Osteoblast (primary cell): ENCODE measurements at regions not wholly inside any gene's neighbourhood (a gene's known extent, or its start where the extent isn't known, plus 50 kb on each side); places are given as distances from the start of the nearest gene placed in this dataset.

ENCODE experiments used
- DNase-seq: peaks from one replicate; pipeline ENCODE4 v3.0.0; 2011; ENCODE audit warnings: low spot score, mixed read lengths; ENCODE audit not compliant: insufficient read length; ENCODE audit errors: missing footprints
- H2AFZ ChIP-seq: 2 replicates; pipeline ENCODE4 v1.6.0; 2011; ENCODE audit warnings: mild to moderate bottlenecking, low read length
- H3K27ac ChIP-seq: 2 replicates; pipeline ENCODE4 v1.5.1; 2011; ENCODE audit warnings: mild to moderate bottlenecking, low read depth, low read length, moderate library complexity
- H3K27me3 ChIP-seq: 2 replicates; pipeline ENCODE4 v1.6.0; 2012; ENCODE audit warnings: mild to moderate bottlenecking, control low read depth, inconsistent platforms, low read length, moderate library complexity; ENCODE audit not compliant: insufficient read depth
- H3K36me3 ChIP-seq: 2 replicates; pipeline ENCODE4 v1.5.1; 2011; ENCODE audit warnings: mild to moderate bottlenecking, low read length, control low read depth, moderate library complexity; ENCODE audit not compliant: insufficient read depth
- H3K4me1 ChIP-seq: 2 replicates; pipeline ENCODE4 v1.5.1; 2011; ENCODE audit warnings: mild to moderate bottlenecking, low read length, control low read depth, moderate library complexity; ENCODE audit not compliant: insufficient read depth
- H3K4me2 ChIP-seq: 2 replicates; pipeline ENCODE4 v1.6.0; 2011; ENCODE audit warnings: mild to moderate bottlenecking, low read length; ENCODE audit not compliant: insufficient read depth
- H3K4me3 ChIP-seq: fragments of 200-600 bp; sonication (generic); 3 replicates; pipeline ENCODE4 v1.5.1; 2012; ENCODE audit warnings: mild to moderate bottlenecking, low read length, inconsistent platforms; ENCODE audit not compliant: insufficient read depth
- H3K79me2 ChIP-seq: 2 replicates; pipeline ENCODE4 v1.6.0; 2012; ENCODE audit warnings: mild to moderate bottlenecking, low read length, control low read depth, inconsistent platforms; ENCODE audit not compliant: insufficient read depth
- H3K9me3 ChIP-seq: 2 replicates; pipeline ENCODE4 v1.5.1; 2011; ENCODE audit warnings: low read depth, low read length, control low read depth
- H4K20me1 ChIP-seq: 2 replicates; pipeline ENCODE4 v1.6.0; 2012; ENCODE audit warnings: mild to moderate bottlenecking, low read length, control low read depth; ENCODE audit not compliant: insufficient read depth
- CTCF ChIP-seq: IDR thresholded peaks from 2 replicates; pipeline ENCODE4 v1.5.1; 2011; ENCODE audit warnings: mild to moderate bottlenecking, low read depth, low read length, moderate library complexity; ENCODE audit errors: extremely low read depth

GRCh38 chr11:32183512-32183911 lies 92.6 kb downstream of the RCN1 start:
- Histone ChIP-seq H4K20me1 (no peaks in the 10 kb centered on the region), H3K27ac (no peak overlapping the region), H3K4me1 (no peaks in the 10 kb centered on the region), H3K79me2 (no peaks in the 10 kb centered on the region), H3K4me2 (no peak overlapping the region), H3K36me3 (no peaks in the 10 kb centered on the region), H3K4me3 (no peak overlapping the region), H3K27me3 (peaks cover 42% of the 10 kb centered on the region), H3K9me3 (no peaks in the 10 kb centered on the region), H2AFZ (no peak overlapping the region)
- no peak for TF ChIP-seq CTCF
- DNase-seq, result no peak

- Histone ChIP-seq H3K4me3 (no peak overlapping the region), H2AFZ (no peak overlapping the region), H3K9me3 (no peaks in the 10 kb centered on the region), H3K36me3 (no peaks in the 10 kb centered on the region), H3K4me1 (no peaks in the 10 kb centered on the region), H3K4me2 (no peak overlapping the region), H3K27ac (no peak overlapping the region), H3K79me2 (no peaks in the 10 kb centered on the region), H4K20me1 (no peaks in the 10 kb centered on the region), H3K27me3 (peaks cover 36% of the 10 kb centered on the region)
- no peak for TF ChIP-seq CTCF
- no peak for DNase-seq
Observed at GRCh38 chr11:32184041-32184722, 93.3 kb downstream of the RCN1 start.

GRCh38 chr11:32184723-32185376 lies 94.0 kb downstream of the RCN1 start:
- DNase-seq, result no peak
- Histone ChIP-seq H3K27me3 (peaks cover 33% of the 10 kb centered on the region), H3K4me1 (no peaks in the 10 kb centered on the region), H3K27ac (no peak overlapping the region), H4K20me1 (no peaks in the 10 kb centered on the region), H3K9me3 (no peaks in the 10 kb centered on the region), H3K79me2 (no peaks in the 10 kb centered on the region), H3K4me3 (no peak overlapping the region), H3K4me2 (no peak overlapping the region), H2AFZ (no peak overlapping the region), H3K36me3 (no peaks in the 10 kb centered on the region)
- TF ChIP-seq CTCF, result no peak

- Histone ChIP-seq H3K36me3 (no peaks in the 10 kb centered on the region), H3K4me3 (no peak overlapping the region), H3K79me2 (no peaks in the 10 kb centered on the region), H2AFZ (no peak overlapping the region), H3K27me3 (peaks cover 37% of the 10 kb centered on the region), H3K4me1 (no peaks in the 10 kb centered on the region), H4K20me1 (no peaks in the 10 kb centered on the region), H3K4me2 (no peak overlapping the region), H3K9me3 (no peaks in the 10 kb centered on the region), H3K27ac (no peak overlapping the region)
- no peak for TF ChIP-seq CTCF
- DNase-seq, result no peak
Observed at GRCh38 chr11:32186118-32186517, 95.2 kb downstream of the RCN1 start.
